Ascending aorta (tissue), 2 donors: ENCODE measurements at regions not wholly inside any gene's neighbourhood (a gene's known extent, or its start where the extent isn't known, plus 50 kb on each side); places are given as distances from the start of the nearest gene placed in this dataset.

Experiments used
- DNase-seq, 2 donors: peaks; one replicate each; pipeline ENCODE4 v3.0.0-alpha.2; 2019; ENCODE audit warnings: low spot score in 2 of 2
- H3K27ac ChIP-seq, 2 donors: fragments of 200-600 bp; sonication (generic); one replicate each; pipeline ENCODE4 v1.5.1; 2016 to 2017; ENCODE audit warnings: mild to moderate bottlenecking in 1 of 2
- H3K27me3 ChIP-seq: fragments of 200-600 bp; sonication (generic); one replicate; pipeline ENCODE4 v1.5.1; 2017
- H3K36me3 ChIP-seq, 2 donors: fragments of 200-600 bp; sonication (generic); one replicate each; pipeline ENCODE4 v1.5.1; 2016
- H3K4me1 ChIP-seq, 2 donors: fragments of 200-600 bp; sonication (generic); one replicate each; pipeline ENCODE4 v1.5.1; 2016 to 2017; ENCODE audit warnings: mild to moderate bottlenecking in 1 of 2
- H3K4me3 ChIP-seq, 2 donors: fragments of 200-600 bp; sonication (generic); one replicate each; pipeline ENCODE4 v1.5.1; 2016 to 2017; ENCODE audit warnings: mild to moderate bottlenecking in 1 of 2
- H3K9me3 ChIP-seq, 2 donors: fragments of 200-600 bp; sonication (generic); one replicate each; pipeline ENCODE4 v1.5.1; 2016
- CTCF ChIP-seq, 3 experiments: fragments of 200-600 bp in 2 of 3; fragments of 450-650 bp in 1 of 3; sonication (generic) in 2 of 3; IDR thresholded peaks; one replicate each; pipeline ENCODE4 v1.5.1; 2016 to 2019; ENCODE audit warnings: antibody characterized with exemption in 3 of 3, mild to moderate bottlenecking in 1 of 3, moderate library complexity in 1 of 3
- intact Hi-C: fragments of 100-400 bp; cut with DNase I; formaldehyde crosslinking; loops from one replicate; pipeline ENCODE4 v1.15.1; 2023

GRCh38 chr4:20364969-20365368, 113.3 kb downstream of the SLIT2 start:
- no peaks in the 10 kb centered on the region for H3K9me3 ChIP-seq
- no peak for DNase-seq
- peaks cover 0 to 4% of the 10 kb centered on the region in 2 donors for H3K4me1 ChIP-seq
- no peak for TF ChIP-seq CTCF (IDR thresholded peaks at IDR 0.05)
- no peak overlapping the region for H3K27ac ChIP-seq
- intact Hi-C loops = no loop called here
- H3K36me3 ChIP-seq = no peaks in the 10 kb centered on the region
- no peaks in the 10 kb centered on the region for H3K27me3 ChIP-seq
- no peak overlapping the region for H3K4me3 ChIP-seq

GRCh38 chr4:20367446-20367845, 115.7 kb downstream of the SLIT2 start:
- no peak overlapping the region for H3K4me3 ChIP-seq
- H3K4me1 ChIP-seq = peaks cover 0 to 4% of the 10 kb centered on the region in 2 donors
- H3K36me3 ChIP-seq = no peaks in the 10 kb centered on the region
- no peak overlapping the region for H3K27ac ChIP-seq
- H3K27me3 ChIP-seq = no peaks in the 10 kb centered on the region
- TF ChIP-seq CTCF (IDR thresholded peaks at IDR 0.05) = no peak
- H3K9me3 ChIP-seq = no peaks in the 10 kb centered on the region
- intact Hi-C loops = no loop called here
- DNase-seq = no peak

- no peak for DNase-seq
- no peaks in the 10 kb centered on the region for H3K9me3 ChIP-seq
- no peak overlapping the region for H3K4me3 ChIP-seq
- H3K27me3 ChIP-seq = no peaks in the 10 kb centered on the region
- H3K27ac ChIP-seq = no peak overlapping the region
- no peak for TF ChIP-seq CTCF (IDR thresholded peaks at IDR 0.05)
- intact Hi-C loops = no loop called here
- peaks cover 0 to 4% of the 10 kb centered on the region in 2 donors for H3K4me1 ChIP-seq
- H3K36me3 ChIP-seq = no peaks in the 10 kb centered on the region
Measured at GRCh38 chr4:20368926-20369325, 117.2 kb downstream of the SLIT2 start.

DNA sequence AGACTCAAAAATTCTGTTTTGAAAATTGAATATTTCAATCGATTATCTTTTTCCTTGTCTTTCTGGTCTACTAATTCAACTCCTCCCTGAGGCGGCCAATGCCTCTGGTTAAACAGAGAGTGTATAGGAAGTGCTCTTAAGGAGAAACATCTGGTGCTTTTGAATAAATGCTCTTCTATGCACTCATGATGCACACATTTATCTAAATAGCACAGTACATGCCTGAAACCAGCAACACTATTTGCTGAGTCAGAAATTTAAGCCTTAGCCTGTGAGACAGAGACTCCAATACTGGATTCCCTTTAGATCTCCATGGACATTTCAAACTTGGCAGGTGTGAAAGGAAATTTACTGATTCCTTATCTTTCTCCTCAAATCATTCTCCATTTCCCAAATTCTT, 118.6 kb downstream of the SLIT2 start:
- TF ChIP-seq CTCF (IDR thresholded peaks at IDR 0.05) = no peak
- peaks cover 0 to 4% of the 10 kb centered on the region in 2 donors for H3K4me1 ChIP-seq
- intact Hi-C loops = no loop called here

GRCh38 chr4:20376070-20376469, 124.4 kb downstream of the SLIT2 start:
- TF ChIP-seq CTCF (IDR thresholded peaks at IDR 0.05) = no peak
- no peak for DNase-seq
- intact Hi-C loops = no loop called here
- Histone ChIP-seq H3K4me1 (no peaks in the 10 kb centered on the region), H3K36me3 (no peaks in the 10 kb centered on the region), H3K9me3 (no peaks in the 10 kb centered on the region), H3K27me3 (no peaks in the 10 kb centered on the region), H3K27ac (no peak overlapping the region), H3K4me3 (no peak overlapping the region)

More for the DNA sequence above, 118.6 kb downstream of the SLIT2 start:
- no peak overlapping the region for H3K4me3 ChIP-seq
- no peak overlapping the region for H3K27ac ChIP-seq
- H3K27me3 ChIP-seq = no peaks in the 10 kb centered on the region
- H3K9me3 ChIP-seq = no peaks in the 10 kb centered on the region
- no peaks in the 10 kb centered on the region for H3K36me3 ChIP-seq
- DNase-seq = no peak

DNA sequence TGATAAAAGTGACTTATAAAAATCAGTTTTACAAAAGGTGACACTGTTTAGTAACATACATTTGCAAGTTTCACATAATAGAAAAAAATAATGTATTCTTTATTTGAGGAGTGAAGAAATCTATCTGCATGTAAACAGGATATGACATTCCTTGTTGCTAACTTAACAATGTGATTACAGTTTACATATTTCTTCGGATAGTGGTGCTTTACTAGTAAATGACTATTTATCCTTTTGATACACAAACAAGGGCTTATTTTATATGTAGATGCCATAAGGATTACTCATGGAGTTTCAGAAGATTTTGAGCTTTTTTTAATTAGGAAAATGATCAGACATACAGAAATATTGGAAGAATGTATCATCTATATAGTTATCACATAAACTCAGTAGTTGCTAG, 126.5 kb downstream of the SLIT2 start:
- TF ChIP-seq CTCF (IDR thresholded peaks at IDR 0.05) = no peak
- H3K36me3 ChIP-seq = no peaks in the 10 kb centered on the region
- H3K27ac ChIP-seq = no peak overlapping the region
- no peak overlapping the region for H3K4me3 ChIP-seq
- H3K27me3 ChIP-seq = no peaks in the 10 kb centered on the region
- no peaks in the 10 kb centered on the region for H3K9me3 ChIP-seq
- no peaks in the 10 kb centered on the region for H3K4me1 ChIP-seq
- intact Hi-C loops = no loop called here
- DNase-seq = no peak
